Gastroesophageal sphincter (tissue), 4 donors: ENCODE measurements at regions not wholly inside any gene's neighbourhood (a gene's known extent, or its start where the extent isn't known, plus 50 kb on each side); places are given as distances from the start of the nearest gene placed in this dataset.

Source experiments
- ATAC-seq: fragments of 150-250 bp; one replicate; pipeline ENCODE4 v1.9.1; 2016; ENCODE audit warnings: mild to moderate bottlenecking, moderate library complexity
- H3K27ac ChIP-seq, 4 donors: fragments of 200-600 bp; sonication (generic) in 3 of 4; 1 replicate in 3 of 4; 2 replicates in 1 of 4; pipeline ENCODE4 v1.5.1; 2016 to 2019
- H3K27me3 ChIP-seq: fragments of 200-600 bp; sonication (generic); one replicate; pipeline ENCODE4 v1.5.1; 2019
- H3K36me3 ChIP-seq, 2 donors: fragments of 200-600 bp; sonication (generic); one replicate each; pipeline ENCODE4 v1.5.1; 2019; ENCODE audit warnings: control low read depth in 1 of 2
- H3K4me1 ChIP-seq, 3 donors: fragments of 200-600 bp; sonication (generic); 1 replicate in 2 of 3; 2 replicates in 1 of 3; pipeline ENCODE4 v1.5.1; 2016 to 2019; ENCODE audit warnings: control low read depth in 2 of 3
- H3K4me3 ChIP-seq, 2 donors: fragments of 200-600 bp; sonication (generic); one replicate each; pipeline ENCODE4 v1.5.1; 2019; ENCODE audit warnings: mild to moderate bottlenecking in 1 of 2, moderate library complexity in 1 of 2
- H3K9me3 ChIP-seq, 3 donors: fragments of 200-600 bp; sonication (generic); one replicate each; pipeline ENCODE4 v1.5.1; 2017 to 2019; ENCODE audit warnings: control low read depth in 2 of 3
- EP300 ChIP-seq: sonication (generic); formaldehyde crosslinking; IDR thresholded peaks from one replicate; pipeline ENCODE4 v1.6.1; 2017; ENCODE audit warnings: antibody characterized with exemption, mild to moderate bottlenecking
- POLR2A ChIP-seq, 2 donors: fragments of 450-650 bp; IDR thresholded peaks; one replicate each; pipeline ENCODE4 v1.6.1; 2017; ENCODE audit warnings: antibody characterized with exemption in 2 of 2, mild to moderate bottlenecking in 2 of 2, moderate library complexity in 1 of 2
- POLR2AphosphoS5 ChIP-seq: sonication (generic); formaldehyde crosslinking; IDR thresholded peaks from one replicate; pipeline ENCODE4 v1.6.1; 2017; ENCODE audit warnings: antibody characterized with exemption
- WGBS, 2 donors: methylation state at CpG; one replicate each; pipeline ENCODE4 v1.1.5; 2018; ENCODE audit warnings: low coverage in 1 of 2; 5-methylcytosine and 5-hydroxymethylcytosine counted together
- TF ChIP-seq, protein P1 (sequence below), 4 experiments: fragments of 200-600 bp in 2 of 4; fragments of 450-650 bp in 2 of 4; sonication (generic) in 1 of 4; IDR thresholded peaks; one replicate each; pipeline ENCODE4 v1.5.1; 2017 to 2019; ENCODE audit warnings: antibody characterized with exemption in 4 of 4, mild to moderate bottlenecking in 2 of 4, moderate library complexity in 2 of 4

DNA sequence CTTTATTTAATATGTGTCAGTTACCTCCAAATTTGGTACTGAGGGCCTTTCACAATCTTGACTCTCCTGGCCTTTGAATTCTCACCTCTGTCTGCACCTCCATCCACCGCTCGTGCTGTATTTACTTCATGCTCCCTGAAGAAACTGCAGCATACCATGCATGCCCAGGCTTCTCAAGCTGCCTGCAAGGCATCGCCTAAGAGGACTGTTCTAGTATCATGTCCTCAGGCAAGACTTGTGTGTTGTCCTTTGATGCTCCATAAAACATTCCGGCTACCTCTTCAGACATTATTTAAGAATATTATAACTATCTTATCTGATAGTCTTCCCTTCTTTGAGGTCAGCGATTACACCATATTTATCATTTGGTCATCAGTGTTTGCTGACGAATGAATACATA is 682.5 kb downstream of the NR2F2 start:
- Histone ChIP-seq H3K27ac (no peak overlapping the region), H3K9me3 (peaks cover 0 to 3% (median 0%) of the 10 kb centered on the region in 3 donors), H3K36me3 (no peaks in the 10 kb centered on the region), H3K4me3 (no peak overlapping the region), H3K27me3 (no peaks in the 10 kb centered on the region), H3K4me1 (no peaks in the 10 kb centered on the region)
- TF ChIP-seq POLR2AphosphoS5 (no peak), POLR2A (IDR thresholded peaks at IDR 0.05) (no peak), EP300 (no peak)
- TF ChIP-seq, protein P1, sequence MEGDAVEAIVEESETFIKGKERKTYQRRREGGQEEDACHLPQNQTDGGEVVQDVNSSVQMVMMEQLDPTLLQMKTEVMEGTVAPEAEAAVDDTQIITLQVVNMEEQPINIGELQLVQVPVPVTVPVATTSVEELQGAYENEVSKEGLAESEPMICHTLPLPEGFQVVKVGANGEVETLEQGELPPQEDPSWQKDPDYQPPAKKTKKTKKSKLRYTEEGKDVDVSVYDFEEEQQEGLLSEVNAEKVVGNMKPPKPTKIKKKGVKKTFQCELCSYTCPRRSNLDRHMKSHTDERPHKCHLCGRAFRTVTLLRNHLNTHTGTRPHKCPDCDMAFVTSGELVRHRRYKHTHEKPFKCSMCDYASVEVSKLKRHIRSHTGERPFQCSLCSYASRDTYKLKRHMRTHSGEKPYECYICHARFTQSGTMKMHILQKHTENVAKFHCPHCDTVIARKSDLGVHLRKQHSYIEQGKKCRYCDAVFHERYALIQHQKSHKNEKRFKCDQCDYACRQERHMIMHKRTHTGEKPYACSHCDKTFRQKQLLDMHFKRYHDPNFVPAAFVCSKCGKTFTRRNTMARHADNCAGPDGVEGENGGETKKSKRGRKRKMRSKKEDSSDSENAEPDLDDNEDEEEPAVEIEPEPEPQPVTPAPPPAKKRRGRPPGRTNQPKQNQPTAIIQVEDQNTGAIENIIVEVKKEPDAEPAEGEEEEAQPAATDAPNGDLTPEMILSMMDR (IDR thresholded peaks at IDR 0.05) = no peak
- ATAC-seq = no peak
- WGBS, 2 donors = 83 to 91% methylated on average over 6 of the region's 6 CpGs

DNA sequence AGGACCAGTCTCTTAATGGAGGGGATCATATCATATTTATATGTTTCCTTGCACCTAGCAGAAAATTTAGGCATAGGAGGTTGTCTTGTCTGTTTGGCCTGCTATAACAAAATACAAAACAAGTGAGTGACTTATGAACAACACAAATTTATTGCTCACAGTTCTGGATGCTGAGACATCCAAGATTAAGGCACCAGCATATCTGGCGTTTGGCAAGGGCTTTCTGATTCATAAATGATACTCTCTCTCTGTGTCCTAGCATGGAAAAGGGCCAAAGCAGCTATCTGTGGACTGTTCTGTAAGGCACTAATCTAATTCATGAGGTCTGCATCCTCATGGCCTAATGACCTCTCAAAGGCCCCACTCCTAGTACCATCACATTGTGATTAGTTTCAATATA is 683.0 kb downstream of the NR2F2 start:
- TF ChIP-seq POLR2A (IDR thresholded peaks at IDR 0.05) (no peak), POLR2AphosphoS5 (no peak), EP300 (no peak)
- TF ChIP-seq, protein P1 (IDR thresholded peaks at IDR 0.05) = no peak
- Histone ChIP-seq H3K27ac (no peak overlapping the region), H3K4me3 (no peak overlapping the region), H3K36me3 (no peaks in the 10 kb centered on the region), H3K27me3 (no peaks in the 10 kb centered on the region), H3K9me3 (peaks cover 0 to 3% (median 0%) of the 10 kb centered on the region in 3 donors), H3K4me1 (no peaks in the 10 kb centered on the region)
- no peak for ATAC-seq
- 40 to 88% methylated on average over 1 of the region's 1 CpG for WGBS, 2 donors

DNA sequence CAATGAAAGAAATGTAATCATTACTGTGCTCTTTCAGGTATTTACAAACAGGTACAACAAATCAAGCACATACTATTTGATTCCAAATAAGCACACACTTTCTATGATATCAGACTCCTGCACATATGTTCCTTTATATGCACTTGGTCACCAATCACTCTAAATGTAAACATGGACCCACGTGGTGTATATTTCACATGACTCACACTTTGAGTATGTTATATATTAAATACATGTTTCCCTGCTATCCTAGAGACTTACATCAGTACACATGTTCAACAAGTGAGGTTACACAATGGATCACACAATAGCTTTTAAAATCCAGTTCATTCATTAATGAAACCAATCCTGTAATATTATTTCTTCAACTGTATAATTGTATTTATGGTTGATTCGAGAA is 683.5 kb downstream of the NR2F2 start:
- Histone ChIP-seq H3K9me3 (peaks cover 0 to 3% (median 0%) of the 10 kb centered on the region in 3 donors), H3K27ac (no peak overlapping the region), H3K4me1 (no peaks in the 10 kb centered on the region), H3K4me3 (no peak overlapping the region), H3K27me3 (no peaks in the 10 kb centered on the region), H3K36me3 (no peaks in the 10 kb centered on the region)
- no peak for TF ChIP-seq POLR2A (IDR thresholded peaks at IDR 0.05)
- TF ChIP-seq EP300 = no peak
- TF ChIP-seq, protein P1 (IDR thresholded peaks at IDR 0.05) = no peak
- no peak for TF ChIP-seq POLR2AphosphoS5
- 33 to 48% methylated on average over 2 of the region's 2 CpGs for WGBS, 2 donors
- no peak for ATAC-seq

DNA sequence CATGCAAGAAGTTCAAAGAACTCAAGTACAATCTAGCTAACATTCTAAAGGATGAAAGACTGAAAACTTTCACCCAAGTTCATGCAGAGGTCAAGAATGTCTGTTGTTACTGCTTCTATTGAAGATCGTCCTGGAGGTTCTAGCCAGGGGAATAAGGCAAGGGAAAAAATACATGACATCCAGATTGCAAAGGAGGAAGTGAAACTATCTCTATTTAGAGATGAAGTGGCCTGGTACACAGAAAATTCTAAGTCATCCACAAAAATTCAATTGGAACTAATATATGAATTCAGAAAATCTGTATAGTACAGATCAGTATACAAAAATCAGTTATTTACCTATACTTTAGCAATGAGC is 693.0 kb downstream of the NR2F2 start:
- Histone ChIP-seq H3K27me3 (no peaks in the 10 kb centered on the region), H3K4me3 (no peak overlapping the region), H3K9me3 (peaks cover 0 to 8% (median 0%) of the 10 kb centered on the region in 3 donors), H3K27ac (no peak overlapping the region), H3K36me3 (no peaks in the 10 kb centered on the region), H3K4me1 (no peaks in the 10 kb centered on the region)
- 0 to 29% methylated on average over 1 of the region's 1 CpG for WGBS, 2 donors
- ATAC-seq = no peak
- no peak for TF ChIP-seq POLR2A (IDR thresholded peaks at IDR 0.05)
- no peak for TF ChIP-seq EP300
- TF ChIP-seq, protein P1 (IDR thresholded peaks at IDR 0.05) = no peak
- no peak for TF ChIP-seq POLR2AphosphoS5

DNA sequence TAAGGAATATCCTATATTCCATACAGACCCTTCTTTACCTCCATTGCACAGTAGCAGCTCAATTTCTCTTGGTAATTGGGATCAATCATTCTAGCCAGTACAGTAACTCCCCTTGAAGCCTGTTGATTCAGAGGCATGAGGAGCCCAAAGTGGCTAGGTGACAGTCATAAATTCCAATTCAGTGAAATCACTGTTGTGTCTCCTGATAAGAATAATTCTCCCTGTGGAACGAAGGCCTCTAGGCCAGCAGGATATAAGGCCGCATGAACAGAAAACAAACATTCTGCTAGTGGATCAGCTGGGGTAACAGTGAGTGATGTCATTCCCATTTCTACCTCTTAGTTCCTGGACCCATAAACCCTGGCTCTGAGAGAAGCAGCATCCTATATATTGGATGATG is 696.3 kb downstream of the NR2F2 start:
- 67% methylated on average over 2 of the region's 2 CpGs; no CpG with 5 or more reads in 1 of the 2 donors for WGBS, 2 donors
- ATAC-seq = no peak

More for the DNA sequence above, 696.3 kb downstream of the NR2F2 start:
- Histone ChIP-seq H3K4me3 (no peak overlapping the region), H3K27me3 (no peaks in the 10 kb centered on the region), H3K36me3 (no peaks in the 10 kb centered on the region), H3K4me1 (no peaks in the 10 kb centered on the region), H3K27ac (no peak overlapping the region), H3K9me3 (peaks cover 0 to 36% (median 0%) of the 10 kb centered on the region in 3 donors)
- TF ChIP-seq POLR2AphosphoS5 = no peak
